ENCODE measurements at regions not wholly inside any gene's neighbourhood (a gene's known extent, or its start where the extent isn't known, plus 50 kb on each side); places are given as distances from the start of the nearest gene placed in this dataset.

DNA sequence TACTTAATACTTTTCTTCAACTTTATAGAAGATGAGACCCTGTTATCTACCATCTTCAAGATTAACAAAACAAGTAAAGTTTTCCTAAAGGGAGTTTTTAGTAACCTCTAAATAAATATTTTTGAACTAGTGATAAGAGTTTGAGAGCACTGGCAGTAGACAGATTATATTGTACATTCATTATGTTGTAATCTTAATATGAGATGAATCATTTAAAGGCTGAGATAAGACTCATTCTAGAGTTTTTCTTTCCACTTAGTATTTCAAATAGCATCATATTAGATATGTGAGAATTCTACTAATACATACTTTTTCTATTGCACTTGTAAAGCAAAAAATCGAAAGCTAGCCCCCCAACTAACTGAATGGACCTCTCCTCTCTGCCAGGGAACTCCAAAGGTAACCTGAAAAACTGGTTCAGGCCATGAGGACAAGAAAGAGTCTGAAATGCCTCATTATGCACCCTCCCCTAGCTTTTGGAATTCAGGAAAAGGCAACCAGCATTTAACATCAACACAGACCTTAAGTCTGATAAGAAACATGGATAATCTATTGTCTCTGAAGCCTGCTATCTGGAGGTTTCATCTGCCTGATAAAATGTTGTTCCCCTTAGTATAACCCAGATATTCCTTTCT, 875.4 kb upstream of the SLC10A2 start:
- TF ChIP-seq POLR2AphosphoS5 (IDR thresholded peaks at IDR 0.05) = no peak
- TF ChIP-seq POLR2A (IDR thresholded peaks at IDR 0.05) = no peak
- TF ChIP-seq, protein P1, sequence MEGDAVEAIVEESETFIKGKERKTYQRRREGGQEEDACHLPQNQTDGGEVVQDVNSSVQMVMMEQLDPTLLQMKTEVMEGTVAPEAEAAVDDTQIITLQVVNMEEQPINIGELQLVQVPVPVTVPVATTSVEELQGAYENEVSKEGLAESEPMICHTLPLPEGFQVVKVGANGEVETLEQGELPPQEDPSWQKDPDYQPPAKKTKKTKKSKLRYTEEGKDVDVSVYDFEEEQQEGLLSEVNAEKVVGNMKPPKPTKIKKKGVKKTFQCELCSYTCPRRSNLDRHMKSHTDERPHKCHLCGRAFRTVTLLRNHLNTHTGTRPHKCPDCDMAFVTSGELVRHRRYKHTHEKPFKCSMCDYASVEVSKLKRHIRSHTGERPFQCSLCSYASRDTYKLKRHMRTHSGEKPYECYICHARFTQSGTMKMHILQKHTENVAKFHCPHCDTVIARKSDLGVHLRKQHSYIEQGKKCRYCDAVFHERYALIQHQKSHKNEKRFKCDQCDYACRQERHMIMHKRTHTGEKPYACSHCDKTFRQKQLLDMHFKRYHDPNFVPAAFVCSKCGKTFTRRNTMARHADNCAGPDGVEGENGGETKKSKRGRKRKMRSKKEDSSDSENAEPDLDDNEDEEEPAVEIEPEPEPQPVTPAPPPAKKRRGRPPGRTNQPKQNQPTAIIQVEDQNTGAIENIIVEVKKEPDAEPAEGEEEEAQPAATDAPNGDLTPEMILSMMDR (IDR thresholded peaks at IDR 0.05) = no peak
- no peak for TF ChIP-seq EP300 (IDR thresholded peaks at IDR 0.05)
- no peak overlapping the region for H3K4me3 ChIP-seq
- H3K27ac ChIP-seq = no peak overlapping the region
- H3K36me3 ChIP-seq = no peaks in the 10 kb centered on the region
- 73 to 92% methylated on average over 1 of the region's 1 CpG for WGBS, 2 donors (ENCODE audit: low coverage in 1 of 2)
- H3K27me3 ChIP-seq = no peaks in the 10 kb centered on the region
- ATAC-seq = no peak
- no peaks in the 10 kb centered on the region for H3K4me1 ChIP-seq
- no peaks in the 10 kb centered on the region for H3K9me3 ChIP-seq

DNA sequence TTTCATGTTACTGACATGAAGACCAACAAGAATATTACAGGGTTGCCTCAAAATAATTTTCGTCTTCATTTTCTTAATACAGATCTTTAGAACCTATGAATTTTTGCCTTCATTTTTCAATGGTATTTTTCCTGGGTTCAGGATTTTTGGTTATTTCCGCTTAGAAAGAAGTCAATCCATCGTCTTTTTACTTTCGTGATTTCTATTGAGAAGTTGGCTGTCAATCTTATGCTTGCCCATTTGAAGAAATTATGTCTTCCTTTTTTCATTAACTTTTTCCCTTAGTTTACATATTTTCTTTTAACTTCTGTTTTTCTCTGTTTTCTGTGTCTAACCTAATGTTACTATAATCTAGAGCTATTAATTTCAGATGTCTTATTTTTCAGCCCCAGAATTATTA, 868.9 kb upstream of the SLC10A2 start:
- TF ChIP-seq POLR2A (IDR thresholded peaks at IDR 0.05) (no peak), EP300 (IDR thresholded peaks at IDR 0.05) (no peak), POLR2AphosphoS5 (IDR thresholded peaks at IDR 0.05) (no peak)
- TF ChIP-seq, protein P1 (IDR thresholded peaks at IDR 0.05) = no peak
- no peak for ATAC-seq
- 78 to 97% methylated on average over 4 of the region's 4 CpGs for WGBS, 2 donors (ENCODE audit: low coverage in 1 of 2)

DNA sequence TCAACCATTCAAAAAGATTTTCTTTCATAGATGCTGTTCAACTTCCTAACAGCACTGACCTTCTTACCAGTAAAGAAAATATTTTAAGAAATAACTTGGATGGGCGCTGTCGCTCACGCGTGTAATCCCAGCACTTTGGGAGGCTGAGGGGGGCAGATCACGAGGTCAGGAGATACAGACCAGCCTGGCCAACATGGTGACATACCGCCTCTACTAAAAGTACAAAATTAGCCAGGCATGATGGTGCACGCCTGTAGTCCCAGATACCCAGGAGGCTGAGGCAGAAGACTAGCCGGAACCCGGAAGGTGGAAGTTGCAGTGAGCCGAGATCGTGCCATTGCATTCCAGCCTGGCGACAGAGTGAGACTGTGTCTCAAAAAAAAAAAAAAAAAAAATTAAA, 865.7 kb upstream of the SLC10A2 start:
- H3K27ac ChIP-seq = no peak overlapping the region
- H3K27me3 ChIP-seq = no peaks in the 10 kb centered on the region
- TF ChIP-seq, protein P1 (IDR thresholded peaks at IDR 0.05) = no peak
- TF ChIP-seq POLR2AphosphoS5 (IDR thresholded peaks at IDR 0.05) = no peak
- TF ChIP-seq POLR2A (IDR thresholded peaks at IDR 0.05) = no peak
- TF ChIP-seq EP300 (IDR thresholded peaks at IDR 0.05) = no peak
- H3K9me3 ChIP-seq = no peaks in the 10 kb centered on the region
- H3K36me3 ChIP-seq = no peaks in the 10 kb centered on the region
- WGBS, 2 donors (ENCODE audit: low coverage in 1 of 2) = 93 to 97% methylated on average over 11 to 12 of the region's 12 CpGs
- ATAC-seq = no peak
- no peak overlapping the region for H3K4me3 ChIP-seq
- no peaks in the 10 kb centered on the region for H3K4me1 ChIP-seq

More for the DNA sequence above, 868.9 kb upstream of the SLC10A2 start:
- Histone ChIP-seq H3K27me3 (no peaks in the 10 kb centered on the region), H3K4me3 (no peak overlapping the region), H3K27ac (no peak overlapping the region), H3K36me3 (no peaks in the 10 kb centered on the region), H3K4me1 (no peaks in the 10 kb centered on the region), H3K9me3 (no peaks in the 10 kb centered on the region)

GRCh38 chr13:103931331-103931845, 865.2 kb upstream of the SLC10A2 start:
- ATAC-seq = no peak

More at GRCh38 chr13:103931331-103931845, 865.2 kb upstream of the SLC10A2 start:
- no peak overlapping the region for H3K27ac ChIP-seq
- H3K27me3 ChIP-seq = no peaks in the 10 kb centered on the region
- H3K4me3 ChIP-seq = no peak overlapping the region
- no peaks in the 10 kb centered on the region for H3K4me1 ChIP-seq
- H3K9me3 ChIP-seq = no peaks in the 10 kb centered on the region
- H3K36me3 ChIP-seq = no peaks in the 10 kb centered on the region
- TF ChIP-seq POLR2A (IDR thresholded peaks at IDR 0.05) = no peak
- no peak for TF ChIP-seq EP300 (IDR thresholded peaks at IDR 0.05)
- TF ChIP-seq, protein P1 (IDR thresholded peaks at IDR 0.05) = no peak
- no peak for TF ChIP-seq POLR2AphosphoS5 (IDR thresholded peaks at IDR 0.05)
- 55 to 76% methylated on average over 3 of the region's 3 CpGs for WGBS, 2 donors (ENCODE audit: low coverage in 1 of 2)

Data from gastroesophageal sphincter (tissue), 4 donors.